Type B pancreatic cell (in vitro differentiated cells): ENCODE measurements at regions not wholly inside any gene's neighbourhood (a gene's known extent, or its start where the extent isn't known, plus 50 kb on each side); places are given as distances from the start of the nearest gene placed in this dataset.

ENCODE experiments used
- DNase-seq: peaks from one replicate; pipeline ENCODE4 v3.0.0; 2021; ENCODE audit warnings: mixed read lengths; ENCODE audit not compliant: unreplicated experiment; ENCODE audit errors: extremely low spot score
- H3K27ac Mint-ChIP-seq: 2 replicates; pipeline ENCODE4 v1.8.0; 2021; ENCODE audit warnings: mild to moderate bottlenecking, mixed read lengths
- H3K27me3 Mint-ChIP-seq: 2 replicates; pipeline ENCODE4 v1.8.0; 2021; ENCODE audit warnings: mixed read lengths
- H3K36me3 Mint-ChIP-seq: 2 replicates; pipeline ENCODE4 v1.8.0; 2021; ENCODE audit warnings: mixed read lengths
- H3K4me1 Mint-ChIP-seq: one replicate; pipeline ENCODE4 v1.8.0; 2021; ENCODE audit warnings: mixed read lengths; ENCODE audit not compliant: unreplicated experiment
- H3K4me3 Mint-ChIP-seq: 2 replicates; pipeline ENCODE4 v1.8.0; 2021; ENCODE audit warnings: mild to moderate bottlenecking, mixed read lengths
- H3K9me3 Mint-ChIP-seq: 2 replicates; pipeline ENCODE4 v1.8.0; 2021; ENCODE audit warnings: mixed read lengths
- CTCF ChIP-seq: fragments of 200-600 bp; sonication (generic); conservative IDR thresholded peaks from 2 replicates; pipeline ENCODE4 v1.5.0; 2021; ENCODE audit warnings: antibody characterized with exemption, mild to moderate bottlenecking

- no peak overlapping the region for H3K4me3 Mint-ChIP-seq
- H3K27me3 Mint-ChIP-seq, result no peaks in the 10 kb centered on the region
- H3K9me3 Mint-ChIP-seq, result peaks cover 9% of the 10 kb centered on the region
- H3K36me3 Mint-ChIP-seq, result no peaks in the 10 kb centered on the region
- H3K4me1 Mint-ChIP-seq, result no peaks in the 10 kb centered on the region
- no peak for TF ChIP-seq CTCF
- no peak for DNase-seq
- no peak overlapping the region for H3K27ac Mint-ChIP-seq
Observed at GRCh38 chr5:58334035-58334434, 125.9 kb downstream of the PLK2 start.

GRCh38 chr5:58330781-58331180 lies 129.1 kb downstream of the PLK2 start:
- H3K4me1 Mint-ChIP-seq, result peaks cover 13% of the 10 kb centered on the region
- no peak overlapping the region for H3K4me3 Mint-ChIP-seq
- peaks cover 5% of the 10 kb centered on the region for H3K9me3 Mint-ChIP-seq
- no peak overlapping the region for H3K27ac Mint-ChIP-seq
- no peak for DNase-seq
- no peaks in the 10 kb centered on the region for H3K27me3 Mint-ChIP-seq
- no peaks in the 10 kb centered on the region for H3K36me3 Mint-ChIP-seq
- no peak for TF ChIP-seq CTCF

GRCh38 chr5:58327289-58327688 lies 132.6 kb downstream of the PLK2 start:
- H3K27ac Mint-ChIP-seq, result no peak overlapping the region
- no peaks in the 10 kb centered on the region for H3K9me3 Mint-ChIP-seq
- H3K4me1 Mint-ChIP-seq, result peaks cover 31% of the 10 kb centered on the region
- H3K27me3 Mint-ChIP-seq, result no peaks in the 10 kb centered on the region
- H3K4me3 Mint-ChIP-seq, result no peak overlapping the region
- TF ChIP-seq CTCF, result no peak
- no peaks in the 10 kb centered on the region for H3K36me3 Mint-ChIP-seq
- no peak for DNase-seq

GRCh38 chr5:58326022-58326421 lies 133.9 kb downstream of the PLK2 start:
- Mint-ChIP-seq H3K9me3 (no peaks in the 10 kb centered on the region), H3K27ac (peak overlapping the region; percentile 22), H3K4me1 (peaks cover 38% of the 10 kb centered on the region), H3K27me3 (no peaks in the 10 kb centered on the region), H3K4me3 (peak overlapping the region; percentile 43), H3K36me3 (no peaks in the 10 kb centered on the region)
- no peak for DNase-seq
- no peak for TF ChIP-seq CTCF

- Mint-ChIP-seq H3K27ac (peak overlapping the region; percentile 73), H3K27me3 (no peaks in the 10 kb centered on the region), H3K36me3 (no peaks in the 10 kb centered on the region), H3K4me3 (peak overlapping the region; percentile 7), H3K4me1 (peaks cover 42% of the 10 kb centered on the region), H3K9me3 (peaks cover 5% of the 10 kb centered on the region)
- TF ChIP-seq CTCF, result no peak
- no peak for DNase-seq
Observed at GRCh38 chr5:58322453-58322852, 137.4 kb downstream of the PLK2 start.

- no peak overlapping the region for H3K27ac Mint-ChIP-seq
- DNase-seq, result no peak
- no peak overlapping the region for H3K4me3 Mint-ChIP-seq
- H3K9me3 Mint-ChIP-seq, result peaks cover 9% of the 10 kb centered on the region
- H3K36me3 Mint-ChIP-seq, result no peaks in the 10 kb centered on the region
- no peak for TF ChIP-seq CTCF
- H3K27me3 Mint-ChIP-seq, result no peaks in the 10 kb centered on the region
- H3K4me1 Mint-ChIP-seq, result peaks cover 28% of the 10 kb centered on the region
Observed at GRCh38 chr5:58318468-58318867, 141.4 kb downstream of the PLK2 start.
